ENCODE measurements at regions not wholly inside any gene's neighbourhood (a gene's known extent, or its start where the extent isn't known, plus 50 kb on each side); places are given as distances from the start of the nearest gene placed in this dataset.

DNA sequence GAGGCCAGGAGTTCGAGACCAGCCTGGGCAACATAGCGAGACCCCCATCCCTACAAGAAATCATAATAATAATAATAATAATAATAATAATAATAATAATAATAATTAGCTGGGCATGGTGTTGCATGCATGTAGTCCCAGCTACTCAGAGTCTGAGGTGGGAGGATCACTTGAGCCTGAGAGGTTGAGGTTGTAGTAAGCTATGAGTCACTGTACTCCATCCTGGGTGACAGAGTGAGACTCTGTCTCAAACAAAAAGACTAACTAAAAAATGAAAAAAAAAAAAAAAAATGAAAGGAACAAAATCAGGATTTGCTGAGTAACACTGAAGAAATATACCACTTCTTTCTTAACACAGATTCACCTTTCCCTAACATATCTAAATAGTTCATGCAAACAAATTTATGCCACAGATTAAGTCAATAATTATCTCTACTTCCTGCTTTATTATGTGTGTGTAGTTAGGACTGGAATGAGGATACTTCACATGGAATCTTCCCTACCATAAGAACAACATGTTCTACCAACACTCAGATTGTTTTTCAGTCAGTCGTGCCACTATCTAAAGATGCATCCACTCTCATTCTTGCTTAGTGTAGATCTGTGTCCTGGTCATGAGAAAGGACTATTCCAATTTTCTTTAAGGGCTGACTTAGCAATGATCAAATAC is 928.7 kb downstream of the SLC4A3 start:
- TF ChIP-seq, protein P1, sequence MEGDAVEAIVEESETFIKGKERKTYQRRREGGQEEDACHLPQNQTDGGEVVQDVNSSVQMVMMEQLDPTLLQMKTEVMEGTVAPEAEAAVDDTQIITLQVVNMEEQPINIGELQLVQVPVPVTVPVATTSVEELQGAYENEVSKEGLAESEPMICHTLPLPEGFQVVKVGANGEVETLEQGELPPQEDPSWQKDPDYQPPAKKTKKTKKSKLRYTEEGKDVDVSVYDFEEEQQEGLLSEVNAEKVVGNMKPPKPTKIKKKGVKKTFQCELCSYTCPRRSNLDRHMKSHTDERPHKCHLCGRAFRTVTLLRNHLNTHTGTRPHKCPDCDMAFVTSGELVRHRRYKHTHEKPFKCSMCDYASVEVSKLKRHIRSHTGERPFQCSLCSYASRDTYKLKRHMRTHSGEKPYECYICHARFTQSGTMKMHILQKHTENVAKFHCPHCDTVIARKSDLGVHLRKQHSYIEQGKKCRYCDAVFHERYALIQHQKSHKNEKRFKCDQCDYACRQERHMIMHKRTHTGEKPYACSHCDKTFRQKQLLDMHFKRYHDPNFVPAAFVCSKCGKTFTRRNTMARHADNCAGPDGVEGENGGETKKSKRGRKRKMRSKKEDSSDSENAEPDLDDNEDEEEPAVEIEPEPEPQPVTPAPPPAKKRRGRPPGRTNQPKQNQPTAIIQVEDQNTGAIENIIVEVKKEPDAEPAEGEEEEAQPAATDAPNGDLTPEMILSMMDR (IDR thresholded peaks at IDR 0.05 in 4 of 5, conservative IDR thresholded peaks at IDR 0.05 in 1 of 5): no peak
- no peak for TF ChIP-seq POLR2A (IDR thresholded peaks at IDR 0.05)

Measured in gastrocnemius medialis (tissue), 4 donors.